HepG2 (cell line): ENCODE measurements at regions not wholly inside any gene's neighbourhood (a gene's known extent, or its start where the extent isn't known, plus 50 kb on each side); places are given as distances from the start of the nearest gene placed in this dataset.

Experiments
- ATAC-seq: fragments of 200-7000 bp; cut with Tn5 transposase; 3 replicates; pipeline ENCODE4 v1.9.1; 2020; ENCODE audit warnings: mild to moderate bottlenecking, moderate library complexity
- BruUV-seq: library from RNA; stranded (reverse); fragments of 400-500 nt; replicated peaks from 2 replicates; lab custom pipeline; 2021; lab: Mats Ljungman, UMichigan
- CTCF ChIA-PET: fragments of 300-600 bp; formaldehyde crosslinking; extraction: SDS; loops from one replicate; lab custom pipeline; 2021; ENCODE audit warnings: low total read pairs, inconsistent platforms, low intra/inter-chr PET ratio; lab: Yijun Ruan, JAX
- POLR2A ChIA-PET: fragments of 350-600 bp; sonication (Branson Sonifier 250); formaldehyde crosslinking; loops from one replicate; lab custom pipeline; 2020; ENCODE audit warnings: antibody characterized with exemption, inconsistent platforms; lab: Yijun Ruan, JAX
- DNase-seq: peaks from one replicate; pipeline ENCODE4 v3.0.0-alpha.2; 2015; ENCODE audit warnings: low spot score
- FAIRE-seq: peaks from 3 replicates; lab custom pipeline; 2011; peaks lifted over from hg19 to GRCh38; lab: Jason Lieb, UNC
- H2AFZ ChIP-seq: one replicate; pipeline ENCODE4 v1.6.1; 2011; ENCODE audit warnings: low read length, inconsistent platforms
- H3K27ac ChIP-seq: fragments of 300-600 bp; 3 replicates; pipeline ENCODE4 v1.8.0; 2011; ENCODE audit warnings: mixed run types, mild to moderate bottlenecking, mixed read lengths, low read length, inconsistent platforms; ENCODE audit not compliant: insufficient read depth; ENCODE audit errors: extremely low read length
- H3K27me3 ChIP-seq, 2 experiments: fragments of 200-600 bp in 1 of 2; 2 replicates in 1 of 2; 3 replicates in 1 of 2; pipeline versions ENCODE4 v1.6.0 to v1.8.0; 2011; ENCODE audit warnings: low read length in 2 of 2, mild to moderate bottlenecking in 2 of 2, moderate library complexity in 2 of 2, inconsistent platforms in 1 of 2; ENCODE audit not compliant: insufficient read depth in 2 of 2, control insufficient read depth in 1 of 2
- H3K36me3 ChIP-seq, 2 experiments: fragments of 200-600 bp in 1 of 2; replicated peaks in 1 of 2; 2 replicates in 1 of 2; 3 replicates in 1 of 2; pipeline versions ENCODE4 v1.5.1 to v1.8.0; 2011; ENCODE audit warnings: low read length in 2 of 2, inconsistent platforms in 1 of 2; ENCODE audit not compliant: insufficient read depth in 2 of 2, control insufficient read depth in 1 of 2
- H3K4me1 ChIP-seq: 2 replicates; pipeline ENCODE4 v1.5.1; 2012; ENCODE audit warnings: low read length, inconsistent platforms; ENCODE audit not compliant: insufficient read depth
- H3K4me2 ChIP-seq: 2 replicates; pipeline ENCODE4 v1.6.0; 2011; ENCODE audit warnings: low read depth, low read length, inconsistent platforms
- H3K4me3 ChIP-seq, 3 experiments: fragments of 200-600 bp in 1 of 3; sonication (generic), shearing (Covaris generic) in 1 of 3; replicated peaks in 1 of 3; 2 replicates each; pipeline ENCODE4 v1.5.1; 2011 to 2016; ENCODE audit warnings: low read length in 3 of 3, inconsistent platforms in 2 of 3, low read depth in 2 of 3, mild to moderate bottlenecking in 2 of 3, control low read depth in 1 of 3, mixed read lengths in 1 of 3; ENCODE audit not compliant: insufficient read depth in 1 of 3
- H3K79me2 ChIP-seq: one replicate; pipeline ENCODE4 v1.6.1; 2011; ENCODE audit warnings: low read length, inconsistent platforms; ENCODE audit not compliant: insufficient read depth
- H3K9ac ChIP-seq: 2 replicates; pipeline ENCODE4 v1.6.0; 2011; ENCODE audit warnings: mild to moderate bottlenecking, low read depth, low read length, inconsistent platforms; ENCODE audit not compliant: insufficient read depth
- H3K9me3 ChIP-seq: 2 replicates; pipeline ENCODE4 v1.5.1; 2012; ENCODE audit warnings: mild to moderate bottlenecking, low read length
- H4K20me1 ChIP-seq: 2 replicates; pipeline ENCODE4 v1.6.0; 2011; ENCODE audit warnings: inconsistent platforms, mild to moderate bottlenecking, low read length, moderate library complexity; ENCODE audit not compliant: insufficient read depth
- CBX5 ChIP-seq: sonication (generic); formaldehyde crosslinking; IDR thresholded peaks from 2 replicates; pipeline ENCODE4 v1.4.0; 2020; ENCODE audit warnings: missing genetic modification reagents, borderline replicate concordance
- CTCF ChIP-seq: sonication (generic); formaldehyde crosslinking; IDR thresholded peaks from 2 replicates; pipeline ENCODE4 v1.5.0; 2020; ENCODE audit warnings: mild to moderate bottlenecking, missing genetic modification reagents, moderate library complexity
- E2F5 ChIP-seq: sonication (generic); formaldehyde crosslinking; conservative IDR thresholded peaks from 2 replicates; pipeline ENCODE4 v1.4.0; 2020; ENCODE audit warnings: missing genetic modification reagents
- FOXK1 ChIP-seq: sonication (generic); formaldehyde crosslinking; IDR thresholded peaks from 2 replicates; pipeline ENCODE4 v1.4.0; 2020; ENCODE audit warnings: low read depth, missing genetic modification reagents, borderline replicate concordance
- MEIS1 ChIP-seq: sonication (generic); formaldehyde crosslinking; IDR thresholded peaks from 2 replicates; pipeline ENCODE4 v1.9.0; 2021; ENCODE audit warnings: mild to moderate bottlenecking, missing genetic modification reagents, moderate library complexity, borderline replicate concordance
- NFKBIZ ChIP-seq: IDR thresholded peaks from 2 replicates; pipeline ENCODE4 v1.6.1; 2018; ENCODE audit warnings: missing genetic modification reagents, missing compliant biosample characterization
- NR0B2 ChIP-seq: sonication (generic); formaldehyde crosslinking; IDR thresholded peaks from 2 replicates; pipeline ENCODE4 v1.4.0; 2020; ENCODE audit warnings: mild to moderate bottlenecking, missing genetic modification reagents
- NR2F2 ChIP-seq: IDR thresholded peaks from 2 replicates; pipeline ENCODE4 v1.6.1; 2012; ENCODE audit warnings: low read depth, inconsistent platforms, borderline replicate concordance
- RAD21 ChIP-seq: fragments of 450-650 bp; formaldehyde crosslinking; IDR thresholded peaks from 2 replicates; pipeline ENCODE4 v1.5.0; 2020; ENCODE audit warnings: mild to moderate bottlenecking
- SMC3 ChIP-seq: IDR thresholded peaks from 2 replicates; pipeline ENCODE4 v1.6.1; 2011; ENCODE audit warnings: low read length, improper control_type of control experiment
- STAG1 ChIP-seq: sonication (generic); formaldehyde crosslinking; IDR thresholded peaks from 2 replicates; pipeline ENCODE4 v1.4.0; 2020; ENCODE audit warnings: missing genetic modification reagents
- TEF ChIP-seq: sonication (generic); formaldehyde crosslinking; IDR thresholded peaks from 2 replicates; pipeline ENCODE4 v1.5.0; 2020; ENCODE audit warnings: missing genetic modification reagents
- XRCC5 ChIP-seq: fragments of 200-400 bp; formaldehyde crosslinking; optimal IDR thresholded peaks from 2 replicates; pipeline ENCODE3; 2017; ENCODE audit warnings: mild to moderate bottlenecking, low read length
- ZNF558 ChIP-seq: sonication (generic); formaldehyde crosslinking; IDR thresholded peaks from 2 replicates; pipeline ENCODE4 v1.9.0; 2022; ENCODE audit warnings: mild to moderate bottlenecking, missing genetic modification reagents, borderline replicate concordance
- WGBS: methylation state at CpG from one replicate; pipeline ENCODE4 v1.1.6; 2017; ENCODE audit warnings: low lambda C conversion rate; 5-methylcytosine and 5-hydroxymethylcytosine counted together
- in situ Hi-C: cut with HindIII; loops from 2 replicates; pipeline ENCODE4 v1.10.0; 2017; ENCODE audit warnings: low pct_unique_long_range_greater_than_20kb; ENCODE audit not compliant: extremely low pct_ligation_motif_present
- intact Hi-C: fragments of 100-400 bp; cut with micrococcal nuclease; formaldehyde crosslinking; loops from one replicate; pipeline ENCODE4 v1.10.0; 2022; ENCODE audit not compliant: unreplicated experiment
- TF ChIP-seq, protein P1 (sequence below): sonication (generic); formaldehyde crosslinking; IDR thresholded peaks from 2 replicates; pipeline ENCODE4 v1.4.0; 2020; ENCODE audit warnings: missing genetic modification reagents

DNA sequence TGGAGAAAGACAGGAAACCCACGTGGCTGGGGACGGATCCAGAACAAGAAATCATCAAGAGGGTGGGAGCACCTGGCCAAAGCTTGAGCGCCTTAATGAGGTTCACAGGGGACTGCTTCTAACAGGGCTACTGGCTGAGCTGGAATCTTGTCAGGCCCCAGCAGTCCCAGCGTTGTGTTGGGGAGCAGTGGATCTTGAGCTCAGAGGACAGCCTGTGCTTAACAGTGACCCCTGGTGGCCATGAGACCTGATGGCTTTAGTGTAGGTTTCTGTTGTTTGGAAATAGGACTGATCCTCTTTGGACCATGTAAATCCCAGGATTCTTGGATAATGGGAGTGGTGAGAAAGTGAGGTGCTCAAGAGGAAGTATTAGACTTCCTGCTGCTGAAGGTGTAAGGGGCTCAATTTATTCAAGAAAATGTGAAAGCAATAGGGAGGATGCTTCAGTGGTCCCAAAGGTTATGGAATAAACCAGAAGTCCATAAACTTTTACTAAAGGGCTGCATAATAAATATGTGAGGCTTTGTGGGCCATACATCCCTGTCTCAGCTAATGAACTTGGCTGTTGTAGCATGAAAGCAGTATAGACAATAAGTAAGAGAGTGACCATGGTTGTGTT, 216.2 kb downstream of the NFATC2 start:
- no peaks in the 10 kb centered on the region for H4K20me1 ChIP-seq
- intact Hi-C loops, result loop anchor here (1.0 kb wide), 1 partner anchor 339 kb away; no protein-coding TSS in a partner anchor
- no peak overlapping the region for H3K4me2 ChIP-seq
- no peak overlapping the region for H3K27ac ChIP-seq
- no peaks in the 10 kb centered on the region for H3K36me3 ChIP-seq
- no peaks in the 10 kb centered on the region for H3K4me1 ChIP-seq
- no TSS peak for BruUV-seq
- H3K9ac ChIP-seq, result no peak overlapping the region
- ChIA-PET POLR2A (interaction anchor here (1.0 kb wide), 1 partner anchor 333 kb away, joined by 5 read pairs; no protein-coding TSS in a partner anchor), CTCF (interaction anchor here (1.3 to 5.3 kb wide), 3 partner anchors 106 to 345 kb away, joined by 5 to 40 read pairs (median 6); no protein-coding TSS in a partner anchor)
- ATAC-seq (peak; percentile 89), DNase-seq (peak; percentile 61), FAIRE-seq (peak; percentile 82)
- in situ Hi-C loops, result no loop called here
- H3K9me3 ChIP-seq, result no peaks in the 10 kb centered on the region
- H3K27me3 ChIP-seq, result peaks cover 3 to 38% of the 10 kb centered on the region in 2 experiments; a peak in 3 of 5 replicates
- H3K79me2 ChIP-seq, result no peaks in the 10 kb centered on the region
- H2AFZ ChIP-seq, result no peak overlapping the region
- WGBS, result 15% methylated on average over 4 of the region's 4 CpGs
- no peak overlapping the region for H3K4me3 ChIP-seq
- TF ChIP-seq NR2F2, result no peak
- TF ChIP-seq FOXK1 (CRISPR knock-in tag), result no peak
- peak; percentile 85 for TF ChIP-seq XRCC5
- peak; percentile 67 for TF ChIP-seq RAD21 (CRISPR knock-in tag)
- TF ChIP-seq NR0B2, result no peak
- no peak for TF ChIP-seq TEF
- TF ChIP-seq E2F5, result no peak
- peak; percentile 69 for TF ChIP-seq STAG1 (CRISPR knock-in tag)
- TF ChIP-seq CBX5, result 0 out of 2 replicates have a peak, but pooled peaks have one; percentile 17
- TF ChIP-seq NFKBIZ (CRISPR knock-in tag), result no peak
- peak; percentile 86 for TF ChIP-seq CTCF (CRISPR knock-in tag)
- no peak for TF ChIP-seq ZNF558 (CRISPR knock-in tag)
- TF ChIP-seq SMC3, result peak; percentile 86
- TF ChIP-seq, protein P1, sequence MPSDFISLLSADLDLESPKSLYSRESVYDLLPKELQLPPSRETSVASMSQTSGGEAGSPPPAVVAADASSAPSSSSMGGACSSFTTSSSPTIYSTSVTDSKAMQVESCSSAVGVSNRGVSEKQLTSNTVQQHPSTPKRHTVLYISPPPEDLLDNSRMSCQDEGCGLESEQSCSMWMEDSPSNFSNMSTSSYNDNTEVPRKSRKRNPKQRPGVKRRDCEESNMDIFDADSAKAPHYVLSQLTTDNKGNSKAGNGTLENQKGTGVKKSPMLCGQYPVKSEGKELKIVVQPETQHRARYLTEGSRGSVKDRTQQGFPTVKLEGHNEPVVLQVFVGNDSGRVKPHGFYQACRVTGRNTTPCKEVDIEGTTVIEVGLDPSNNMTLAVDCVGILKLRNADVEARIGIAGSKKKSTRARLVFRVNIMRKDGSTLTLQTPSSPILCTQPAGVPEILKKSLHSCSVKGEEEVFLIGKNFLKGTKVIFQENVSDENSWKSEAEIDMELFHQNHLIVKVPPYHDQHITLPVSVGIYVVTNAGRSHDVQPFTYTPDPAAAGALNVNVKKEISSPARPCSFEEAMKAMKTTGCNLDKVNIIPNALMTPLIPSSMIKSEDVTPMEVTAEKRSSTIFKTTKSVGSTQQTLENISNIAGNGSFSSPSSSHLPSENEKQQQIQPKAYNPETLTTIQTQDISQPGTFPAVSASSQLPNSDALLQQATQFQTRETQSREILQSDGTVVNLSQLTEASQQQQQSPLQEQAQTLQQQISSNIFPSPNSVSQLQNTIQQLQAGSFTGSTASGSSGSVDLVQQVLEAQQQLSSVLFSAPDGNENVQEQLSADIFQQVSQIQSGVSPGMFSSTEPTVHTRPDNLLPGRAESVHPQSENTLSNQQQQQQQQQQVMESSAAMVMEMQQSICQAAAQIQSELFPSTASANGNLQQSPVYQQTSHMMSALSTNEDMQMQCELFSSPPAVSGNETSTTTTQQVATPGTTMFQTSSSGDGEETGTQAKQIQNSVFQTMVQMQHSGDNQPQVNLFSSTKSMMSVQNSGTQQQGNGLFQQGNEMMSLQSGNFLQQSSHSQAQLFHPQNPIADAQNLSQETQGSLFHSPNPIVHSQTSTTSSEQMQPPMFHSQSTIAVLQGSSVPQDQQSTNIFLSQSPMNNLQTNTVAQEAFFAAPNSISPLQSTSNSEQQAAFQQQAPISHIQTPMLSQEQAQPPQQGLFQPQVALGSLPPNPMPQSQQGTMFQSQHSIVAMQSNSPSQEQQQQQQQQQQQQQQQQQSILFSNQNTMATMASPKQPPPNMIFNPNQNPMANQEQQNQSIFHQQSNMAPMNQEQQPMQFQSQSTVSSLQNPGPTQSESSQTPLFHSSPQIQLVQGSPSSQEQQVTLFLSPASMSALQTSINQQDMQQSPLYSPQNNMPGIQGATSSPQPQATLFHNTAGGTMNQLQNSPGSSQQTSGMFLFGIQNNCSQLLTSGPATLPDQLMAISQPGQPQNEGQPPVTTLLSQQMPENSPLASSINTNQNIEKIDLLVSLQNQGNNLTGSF, result no peak
- TF ChIP-seq MEIS1 (CRISPR knock-in tag), result no peak
